Prostate gland (tissue), 2 donors: ENCODE measurements at regions not wholly inside any gene's neighbourhood (a gene's known extent, or its start where the extent isn't known, plus 50 kb on each side); places are given as distances from the start of the nearest gene placed in this dataset.

Experiments used
- DNase-seq: peaks from one replicate; pipeline ENCODE4 v3.0.0-alpha.2; 2019; ENCODE audit warnings: low spot score
- H3K27ac ChIP-seq, 2 donors: fragments of 200-600 bp; sonication (generic); 2 replicates each; pipeline ENCODE4 v1.5.1; 2017 to 2019
- H3K27me3 ChIP-seq: fragments of 200-600 bp; sonication (generic); replicated peaks from 2 replicates; pipeline ENCODE4 v1.5.1; 2019; ENCODE audit not compliant: insufficient read depth
- H3K36me3 ChIP-seq, 2 donors: fragments of 200-600 bp; sonication (generic); 1 replicate in 1 of 2; 2 replicates in 1 of 2; pipeline versions ENCODE4 v1.5.1 to v1.8.1; 2017 to 2019
- H3K4me1 ChIP-seq: fragments of 200-600 bp; sonication (generic); replicated peaks from 2 replicates; pipeline ENCODE4 v1.5.1; 2019
- H3K4me3 ChIP-seq, 2 donors: fragments of 200-600 bp; sonication (generic); 2 replicates each; pipeline ENCODE4 v1.5.1; 2017 to 2019
- H3K9me3 ChIP-seq: fragments of 200-600 bp; sonication (generic); 2 replicates; pipeline ENCODE4 v1.5.1; 2017
- POLR2A ChIP-seq: fragments of 450-650 bp; IDR thresholded peaks from one replicate; pipeline ENCODE4 v1.6.1; 2016; ENCODE audit warnings: antibody characterized with exemption, mild to moderate bottlenecking
- POLR2AphosphoS5 ChIP-seq: sonication (generic); formaldehyde crosslinking; IDR thresholded peaks from one replicate; pipeline ENCODE4 v1.6.1; 2017; ENCODE audit warnings: antibody characterized with exemption
- WGBS: methylation state at CpG from one replicate; pipeline ENCODE4 v1.1.5; 2018; 5-methylcytosine and 5-hydroxymethylcytosine counted together
- intact Hi-C: fragments of 100-400 bp; cut with DNase I; formaldehyde crosslinking; loops from one replicate; pipeline ENCODE4 v1.14.2; 2022
- TF ChIP-seq, protein P1 (sequence below), 4 experiments: fragments of 200-600 bp in 2 of 4; fragments of 450-650 bp in 2 of 4; sonication (generic) in 2 of 4; IDR thresholded peaks; 1 replicate in 3 of 4; 2 replicates in 1 of 4; pipeline ENCODE4 v1.5.1; 2016 to 2019; ENCODE audit warnings: antibody characterized with exemption in 4 of 4, mild to moderate bottlenecking in 2 of 4, moderate library complexity in 2 of 4

GRCh38 chr22:49499433-49500075, 328.1 kb downstream of the BRD1 start:
- Histone ChIP-seq H3K36me3 (no peaks in the 10 kb centered on the region), H3K27me3 (no peaks in the 10 kb centered on the region), H3K4me1 (no peaks in the 10 kb centered on the region), H3K4me3 (no peak overlapping the region), H3K27ac (no peak overlapping the region), H3K9me3 (no peaks in the 10 kb centered on the region)
- intact Hi-C loops, result no loop called here
- DNase-seq, result no peak
- 71% methylated on average over 1 of the region's 1 CpG for WGBS
- TF ChIP-seq POLR2AphosphoS5 (no peak), POLR2A (no peak)
- TF ChIP-seq, protein P1, sequence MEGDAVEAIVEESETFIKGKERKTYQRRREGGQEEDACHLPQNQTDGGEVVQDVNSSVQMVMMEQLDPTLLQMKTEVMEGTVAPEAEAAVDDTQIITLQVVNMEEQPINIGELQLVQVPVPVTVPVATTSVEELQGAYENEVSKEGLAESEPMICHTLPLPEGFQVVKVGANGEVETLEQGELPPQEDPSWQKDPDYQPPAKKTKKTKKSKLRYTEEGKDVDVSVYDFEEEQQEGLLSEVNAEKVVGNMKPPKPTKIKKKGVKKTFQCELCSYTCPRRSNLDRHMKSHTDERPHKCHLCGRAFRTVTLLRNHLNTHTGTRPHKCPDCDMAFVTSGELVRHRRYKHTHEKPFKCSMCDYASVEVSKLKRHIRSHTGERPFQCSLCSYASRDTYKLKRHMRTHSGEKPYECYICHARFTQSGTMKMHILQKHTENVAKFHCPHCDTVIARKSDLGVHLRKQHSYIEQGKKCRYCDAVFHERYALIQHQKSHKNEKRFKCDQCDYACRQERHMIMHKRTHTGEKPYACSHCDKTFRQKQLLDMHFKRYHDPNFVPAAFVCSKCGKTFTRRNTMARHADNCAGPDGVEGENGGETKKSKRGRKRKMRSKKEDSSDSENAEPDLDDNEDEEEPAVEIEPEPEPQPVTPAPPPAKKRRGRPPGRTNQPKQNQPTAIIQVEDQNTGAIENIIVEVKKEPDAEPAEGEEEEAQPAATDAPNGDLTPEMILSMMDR (IDR thresholded peaks at IDR 0.05), result no peak

DNA sequence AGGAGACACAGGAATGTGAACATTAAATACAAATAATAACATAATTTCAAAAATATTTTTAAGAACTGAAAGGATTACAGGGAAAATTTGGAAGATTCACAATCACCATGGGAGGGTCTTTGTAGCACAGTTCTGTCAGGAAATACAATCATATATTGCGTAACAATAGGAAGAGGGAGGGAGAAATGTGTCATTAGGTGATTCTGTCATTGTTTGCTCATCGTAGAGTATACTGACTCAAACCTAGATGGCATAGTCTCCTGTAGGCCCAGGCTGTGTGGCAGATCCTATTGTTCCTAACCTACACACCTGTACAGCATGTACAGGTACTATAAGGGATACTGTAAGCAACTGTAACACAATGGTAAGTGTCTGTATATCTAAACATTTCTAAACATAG, 330.4 kb downstream of the BRD1 start:
- DNase-seq, result no peak
- no peak overlapping the region for H3K27ac ChIP-seq
- intact Hi-C loops, result no loop called here
- H3K9me3 ChIP-seq, result no peaks in the 10 kb centered on the region
- H3K4me3 ChIP-seq, result no peak overlapping the region
- WGBS, result 66% methylated on average over 2 of the region's 2 CpGs
- H3K27me3 ChIP-seq, result peaks cover 3% of the 10 kb centered on the region
- TF ChIP-seq POLR2AphosphoS5, result no peak
- TF ChIP-seq, protein P1 (IDR thresholded peaks at IDR 0.05), result no peak
- no peak for TF ChIP-seq POLR2A
- no peaks in the 10 kb centered on the region for H3K36me3 ChIP-seq
- H3K4me1 ChIP-seq, result no peaks in the 10 kb centered on the region

DNA sequence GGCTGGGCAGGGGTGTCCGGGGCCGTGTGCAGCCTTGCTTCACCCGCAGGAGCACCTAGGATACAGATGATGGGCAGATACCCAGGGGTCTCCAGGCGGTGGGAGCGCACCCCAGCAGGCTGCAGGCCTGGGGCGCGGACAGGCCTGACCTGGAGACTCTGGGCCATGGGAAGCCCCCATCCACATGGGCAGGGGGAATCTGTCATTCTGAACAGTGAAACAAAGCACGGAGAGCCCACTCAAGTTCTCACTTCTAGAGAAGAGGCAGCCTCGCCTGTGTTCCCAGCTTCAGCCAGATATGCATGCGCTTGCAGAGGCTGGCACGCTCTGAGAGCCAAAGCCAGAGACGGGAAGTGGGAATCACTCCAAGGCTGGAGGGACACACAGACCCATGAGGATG, 333.1 kb downstream of the BRD1 start:
- Histone ChIP-seq H3K36me3 (no peaks in the 10 kb centered on the region), H3K27me3 (peaks cover 9% of the 10 kb centered on the region), H3K4me3 (no peak overlapping the region), H3K27ac (no peak overlapping the region), H3K4me1 (no peaks in the 10 kb centered on the region), H3K9me3 (no peaks in the 10 kb centered on the region)
- 84% methylated on average over 12 of the region's 12 CpGs for WGBS
- DNase-seq, result no peak
- TF ChIP-seq, protein P1 (IDR thresholded peaks at IDR 0.05), result no peak
- TF ChIP-seq POLR2A, result no peak
- no peak for TF ChIP-seq POLR2AphosphoS5
- intact Hi-C loops, result no loop called here

DNA sequence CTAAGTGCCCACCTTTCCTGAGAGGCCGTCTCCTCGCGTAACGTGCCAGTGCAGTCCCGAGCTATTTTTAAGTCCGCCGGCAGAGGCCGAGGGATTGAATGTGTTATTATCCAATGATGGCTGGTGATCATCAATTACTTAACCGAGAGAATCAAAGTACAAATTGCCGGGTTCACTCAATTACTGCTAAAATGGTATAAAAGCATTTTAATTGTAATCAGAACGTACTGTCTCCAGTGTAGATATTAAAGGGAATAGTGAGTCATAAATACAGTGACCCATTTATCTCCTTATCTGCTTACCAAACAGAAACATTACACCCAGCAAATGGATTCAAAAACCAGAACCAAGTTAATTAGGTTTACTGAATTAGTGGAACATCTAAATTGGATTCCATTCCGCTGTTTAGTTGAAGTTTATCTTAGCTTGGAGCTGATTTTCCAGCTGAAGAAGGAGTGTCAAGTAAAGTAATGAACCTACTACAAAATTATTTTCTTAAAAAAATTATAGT, 334.9 kb downstream of the BRD1 start:
- peaks cover 9% of the 10 kb centered on the region for H3K27me3 ChIP-seq
- intact Hi-C loops, result no loop called here
- no peaks in the 10 kb centered on the region for H3K36me3 ChIP-seq
- DNase-seq, result no peak
- WGBS, result 44% methylated on average over 12 of the region's 12 CpGs
- TF ChIP-seq, protein P1 (IDR thresholded peaks at IDR 0.05), result no peak
- TF ChIP-seq POLR2AphosphoS5, result no peak
- no peak for TF ChIP-seq POLR2A
- H3K4me1 ChIP-seq, result no peaks in the 10 kb centered on the region
- no peak overlapping the region for H3K4me3 ChIP-seq
- H3K9me3 ChIP-seq, result no peaks in the 10 kb centered on the region
- no peak overlapping the region for H3K27ac ChIP-seq

DNA sequence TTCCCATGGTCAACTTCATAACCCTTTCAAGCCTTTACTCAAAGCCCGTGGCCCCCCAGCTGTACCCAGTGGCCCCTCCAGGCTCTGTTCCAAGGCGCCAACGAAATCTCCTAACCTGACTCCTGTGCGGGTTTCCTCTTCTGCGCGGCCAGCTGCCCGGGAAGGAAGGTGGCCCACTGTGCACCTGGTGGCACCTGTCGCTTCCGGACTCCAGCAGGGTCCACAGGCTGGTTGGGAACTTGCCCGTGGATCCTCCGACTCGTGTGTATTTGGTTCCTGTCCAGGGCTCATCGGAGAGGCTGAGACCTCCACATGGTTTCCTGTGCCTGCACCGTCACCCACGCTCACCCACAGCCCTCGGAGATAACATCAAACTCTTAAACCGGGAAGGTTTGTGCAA, 335.4 kb downstream of the BRD1 start:
- peaks cover 9% of the 10 kb centered on the region for H3K27me3 ChIP-seq
- no peaks in the 10 kb centered on the region for H3K4me1 ChIP-seq
- WGBS, result 69% methylated on average over 17 of the region's 17 CpGs
- no peaks in the 10 kb centered on the region for H3K9me3 ChIP-seq
- H3K4me3 ChIP-seq, result no peak overlapping the region
- DNase-seq, result no peak
- intact Hi-C loops, result no loop called here
- TF ChIP-seq, protein P1 (IDR thresholded peaks at IDR 0.05), result no peak
- no peak for TF ChIP-seq POLR2A
- no peak for TF ChIP-seq POLR2AphosphoS5
- H3K27ac ChIP-seq, result no peak overlapping the region
- no peaks in the 10 kb centered on the region for H3K36me3 ChIP-seq
